Esophagus squamous epithelium (tissue), 5 donors: ENCODE measurements at regions not wholly inside any gene's neighbourhood (a gene's known extent, or its start where the extent isn't known, plus 50 kb on each side); places are given as distances from the start of the nearest gene placed in this dataset.

Source experiments
- DNase-seq: peaks from one replicate; lab custom pipeline; 2025; lab: John Stamatoyannopoulos, UW
- H3K27ac ChIP-seq, 4 donors: fragments of 200-600 bp; sonication (generic); one replicate each; pipeline ENCODE4 v1.5.1; 2016 to 2019; ENCODE audit warnings: mild to moderate bottlenecking in 1 of 4
- H3K27me3 ChIP-seq, 4 donors: fragments of 200-600 bp; sonication (generic); 1 replicate in 3 of 4; 2 replicates in 1 of 4; pipeline versions ENCODE4 v1.5.1 to v1.6.0; 2017 to 2021; ENCODE audit warnings: antibody characterized with exemption in 1 of 4
- H3K36me3 ChIP-seq, 3 donors: fragments of 200-600 bp; sonication (generic); one replicate each; pipeline ENCODE4 v1.5.1; 2016 to 2019
- H3K4me1 ChIP-seq, 3 donors: fragments of 200-600 bp; sonication (generic); one replicate each; pipeline ENCODE4 v1.5.1; 2017 to 2019
- H3K4me3 ChIP-seq, 4 donors: fragments of 200-600 bp; sonication (generic); 1 replicate in 3 of 4; 2 replicates in 1 of 4; pipeline ENCODE4 v1.5.1; 2016 to 2019; ENCODE audit warnings: mild to moderate bottlenecking in 2 of 4, moderate library complexity in 1 of 4
- H3K9me3 ChIP-seq, 3 donors: fragments of 200-600 bp; sonication (generic); one replicate each; pipeline ENCODE4 v1.5.1; 2016 to 2019
- POLR2A ChIP-seq, 4 donors: fragments of 450-650 bp; IDR thresholded peaks; one replicate each; pipeline ENCODE4 v1.6.1; 2017; ENCODE audit warnings: antibody characterized with exemption in 4 of 4, mild to moderate bottlenecking in 4 of 4, moderate library complexity in 3 of 4
- WGBS, 2 donors: methylation state at CpG; one replicate each; pipeline ENCODE4 v1.1.5; 2018; 5-methylcytosine and 5-hydroxymethylcytosine counted together
- intact Hi-C: fragments of 100-400 bp; cut with DNase I; formaldehyde crosslinking; loops from one replicate; pipeline ENCODE4 v1.15.0; 2022
- TF ChIP-seq, protein P1 (sequence below), 6 experiments: fragments of 450-650 bp in 4 of 6; fragments of 200-600 bp in 2 of 6; sonication (generic) in 2 of 6; IDR thresholded peaks; one replicate each; pipeline ENCODE4 v1.5.1; 2016 to 2019; ENCODE audit warnings: antibody characterized with exemption in 6 of 6, mild to moderate bottlenecking in 4 of 6, moderate library complexity in 4 of 6
- donor health status: DM: yes; HTN: yes; CAD: no.

DNA sequence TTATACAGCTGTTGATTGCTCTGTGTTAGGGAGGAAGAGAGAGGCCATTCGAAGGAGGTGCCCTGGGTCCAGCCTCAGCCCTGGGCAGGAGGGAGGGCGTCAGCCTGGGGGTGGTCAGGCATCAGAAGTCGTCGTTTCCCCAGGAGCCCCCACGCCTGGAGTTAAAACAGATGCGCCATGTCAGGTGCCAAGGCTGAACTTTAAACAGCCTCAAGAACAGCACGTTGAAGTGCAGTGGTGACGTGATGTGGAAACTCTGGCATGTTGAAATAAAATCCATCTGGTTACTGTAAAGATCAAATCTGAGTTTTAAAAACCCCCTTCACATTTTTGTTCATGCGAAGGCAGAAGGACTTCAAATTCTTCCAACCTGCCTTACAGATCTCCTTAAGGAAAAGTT, 128.4 kb upstream of the PPP2R2D start:
- WGBS, 2 donors: 60 to 68% methylated on average over 5 of the region's 9 CpGs

DNA sequence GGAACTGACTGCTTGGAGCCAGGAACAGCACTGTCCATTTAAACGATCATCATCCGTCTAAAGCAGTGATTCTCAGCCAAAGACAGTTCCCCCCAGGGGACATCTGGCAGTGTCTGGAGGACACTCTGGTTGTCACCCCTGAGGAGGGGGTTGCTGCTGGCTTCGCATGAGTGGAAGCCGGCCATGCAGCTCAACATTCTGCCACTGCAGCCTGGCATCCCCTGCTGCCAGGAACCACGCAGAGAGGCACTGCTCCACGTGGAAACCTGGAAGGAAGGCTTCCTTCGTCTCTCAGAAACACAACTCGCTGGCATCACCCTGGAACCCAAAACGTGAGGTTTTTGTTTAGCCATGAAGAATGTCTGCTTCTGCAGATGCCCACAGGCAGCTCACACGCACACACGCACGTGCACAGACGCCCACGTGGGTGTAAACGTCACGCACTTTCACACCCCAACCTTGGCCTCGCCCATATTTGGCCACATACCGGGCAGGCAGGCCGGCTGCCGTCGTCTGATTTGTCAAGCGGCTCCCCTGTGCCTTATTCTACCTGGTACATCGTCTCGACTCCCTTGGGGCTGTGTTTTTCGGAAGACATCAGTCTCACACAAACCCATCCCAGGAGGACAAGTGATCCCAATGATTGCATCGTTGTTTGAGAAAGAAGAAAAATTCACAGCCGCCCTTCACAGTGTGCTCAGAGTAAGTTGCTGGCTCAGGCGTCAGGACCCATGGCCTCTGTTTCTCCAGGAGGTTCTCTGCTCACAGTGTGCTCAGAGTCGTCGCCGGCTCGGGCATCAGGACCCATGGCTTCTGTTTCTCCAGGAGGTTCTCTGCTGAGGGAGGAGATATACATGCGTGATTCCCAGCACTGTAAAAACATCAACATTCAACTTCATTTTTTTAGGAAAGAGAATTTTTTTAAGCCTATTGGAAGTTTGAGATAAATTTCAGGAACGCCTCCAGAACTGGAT, 127.2 kb upstream of the PPP2R2D start:
- intact Hi-C loops: no loop called here
- Histone ChIP-seq H3K4me1 (no peaks in the 10 kb centered on the region), H3K9me3 (peaks cover 0 to 33% (median 26%) of the 10 kb centered on the region in 3 donors), H3K27ac (no peak overlapping the region), H3K4me3 (no peak overlapping the region), H3K36me3 (no peaks in the 10 kb centered on the region), H3K27me3 (peaks cover 0 to 14% (median 0%) of the 10 kb centered on the region in 4 donors)
- TF ChIP-seq, protein P1, sequence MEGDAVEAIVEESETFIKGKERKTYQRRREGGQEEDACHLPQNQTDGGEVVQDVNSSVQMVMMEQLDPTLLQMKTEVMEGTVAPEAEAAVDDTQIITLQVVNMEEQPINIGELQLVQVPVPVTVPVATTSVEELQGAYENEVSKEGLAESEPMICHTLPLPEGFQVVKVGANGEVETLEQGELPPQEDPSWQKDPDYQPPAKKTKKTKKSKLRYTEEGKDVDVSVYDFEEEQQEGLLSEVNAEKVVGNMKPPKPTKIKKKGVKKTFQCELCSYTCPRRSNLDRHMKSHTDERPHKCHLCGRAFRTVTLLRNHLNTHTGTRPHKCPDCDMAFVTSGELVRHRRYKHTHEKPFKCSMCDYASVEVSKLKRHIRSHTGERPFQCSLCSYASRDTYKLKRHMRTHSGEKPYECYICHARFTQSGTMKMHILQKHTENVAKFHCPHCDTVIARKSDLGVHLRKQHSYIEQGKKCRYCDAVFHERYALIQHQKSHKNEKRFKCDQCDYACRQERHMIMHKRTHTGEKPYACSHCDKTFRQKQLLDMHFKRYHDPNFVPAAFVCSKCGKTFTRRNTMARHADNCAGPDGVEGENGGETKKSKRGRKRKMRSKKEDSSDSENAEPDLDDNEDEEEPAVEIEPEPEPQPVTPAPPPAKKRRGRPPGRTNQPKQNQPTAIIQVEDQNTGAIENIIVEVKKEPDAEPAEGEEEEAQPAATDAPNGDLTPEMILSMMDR (IDR thresholded peaks at IDR 0.05): no peak
- TF ChIP-seq POLR2A (IDR thresholded peaks at IDR 0.05): no peak
- DNase-seq: no peak
- 66 to 70% methylated on average over 20 to 33 of the region's 34 CpGs for WGBS, 2 donors

More for the DNA sequence above, 128.4 kb upstream of the PPP2R2D start:
- intact Hi-C loops: no loop called here
- Histone ChIP-seq H3K4me1 (no peaks in the 10 kb centered on the region), H3K27me3 (peaks cover 0 to 14% (median 0%) of the 10 kb centered on the region in 4 donors), H3K36me3 (no peaks in the 10 kb centered on the region), H3K27ac (no peak overlapping the region), H3K9me3 (peaks cover 0 to 21% (median 18%) of the 10 kb centered on the region in 3 donors), H3K4me3 (no peak overlapping the region)
- no peak for DNase-seq
- TF ChIP-seq, protein P1 (IDR thresholded peaks at IDR 0.05): no peak
- TF ChIP-seq POLR2A (IDR thresholded peaks at IDR 0.05): no peak

DNA sequence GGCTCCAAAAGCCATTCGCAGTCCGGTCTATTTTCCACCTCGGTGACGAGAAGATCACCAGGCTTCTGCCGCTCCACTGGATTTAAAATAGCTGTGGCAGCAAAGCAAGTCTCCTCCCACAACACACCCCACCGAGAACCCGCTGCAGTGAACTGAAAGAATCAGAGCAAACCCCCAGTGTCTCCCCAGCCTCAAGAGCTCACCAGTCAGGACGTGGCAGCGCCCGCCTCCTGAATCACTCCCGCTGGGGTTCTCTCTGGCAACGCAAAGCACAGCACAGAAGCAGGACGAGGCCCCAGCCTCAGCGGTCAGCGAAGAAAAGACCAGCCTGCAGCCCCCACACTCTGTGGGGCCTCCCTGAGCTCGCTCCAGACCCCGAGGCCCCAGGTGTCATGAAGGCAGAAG, 126.1 kb upstream of the PPP2R2D start:
- TF ChIP-seq, protein P1 (IDR thresholded peaks at IDR 0.05): no peak
- TF ChIP-seq POLR2A (IDR thresholded peaks at IDR 0.05): no peak
- Histone ChIP-seq H3K4me1 (no peaks in the 10 kb centered on the region), H3K4me3 (no peak overlapping the region), H3K9me3 (peaks cover 0 to 39% (median 26%) of the 10 kb centered on the region in 3 donors), H3K36me3 (no peaks in the 10 kb centered on the region), H3K27me3 (peaks cover 0 to 14% (median 0%) of the 10 kb centered on the region in 4 donors), H3K27ac (no peak overlapping the region)
- DNase-seq: no peak
- intact Hi-C loops: no loop called here
- WGBS, 2 donors: 60 to 93% methylated on average over 2 to 3 of the region's 17 CpGs

DNA sequence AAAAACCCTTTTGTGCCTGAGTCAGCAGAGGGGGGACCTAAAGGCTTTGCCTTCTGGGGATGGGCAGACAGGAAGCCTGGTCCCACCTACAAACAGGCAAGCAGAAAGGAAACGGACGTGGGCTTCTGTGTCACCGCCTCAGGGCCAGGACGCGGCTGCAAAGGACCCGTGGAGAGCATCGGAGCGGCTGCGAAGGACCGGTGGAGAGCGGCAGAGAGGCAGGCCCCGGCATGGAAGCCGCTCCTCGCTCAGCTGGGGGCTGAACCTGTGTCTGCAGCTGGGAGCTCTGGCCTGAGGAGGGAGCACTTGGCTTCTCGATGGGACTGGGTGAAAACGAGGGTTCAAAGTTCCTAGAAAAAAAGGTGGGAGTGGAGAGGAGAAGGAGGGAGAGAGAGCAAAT, 125.4 kb upstream of the PPP2R2D start:
- Histone ChIP-seq H3K27me3 (peaks cover 0 to 12% (median 0%) of the 10 kb centered on the region in 4 donors), H3K4me1 (no peaks in the 10 kb centered on the region), H3K9me3 (peaks cover 0 to 39% (median 26%) of the 10 kb centered on the region in 3 donors), H3K27ac (no peak overlapping the region), H3K36me3 (no peaks in the 10 kb centered on the region), H3K4me3 (no peak overlapping the region)
- TF ChIP-seq, protein P1 (IDR thresholded peaks at IDR 0.05): no peak
- TF ChIP-seq POLR2A (IDR thresholded peaks at IDR 0.05): no peak
- 73 to 79% methylated on average over 7 to 15 of the region's 16 CpGs for WGBS, 2 donors
- intact Hi-C loops: no loop called here
- no peak for DNase-seq

DNA sequence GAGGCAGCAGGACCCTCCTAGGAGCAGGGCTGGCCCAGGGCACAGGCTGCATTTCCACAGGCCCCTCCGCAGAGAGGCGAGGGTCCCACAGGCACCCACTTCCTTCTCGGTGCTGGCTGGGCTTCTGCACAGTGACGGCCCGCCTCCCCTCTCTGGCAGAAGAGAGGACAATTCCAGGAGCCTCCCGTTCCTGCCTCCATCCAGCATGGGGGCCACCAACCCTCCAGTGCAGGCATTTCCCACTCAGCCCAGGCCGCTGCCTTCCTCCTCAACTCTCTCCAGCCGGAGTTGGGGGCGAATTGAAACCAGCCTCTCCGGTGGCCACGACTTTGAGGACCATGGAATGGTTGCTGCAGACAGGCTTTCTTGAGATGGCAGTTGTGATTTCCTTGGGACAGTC, 125.0 kb upstream of the PPP2R2D start:
- DNase-seq: no peak
- 71 to 76% methylated on average over 3 to 7 of the region's 11 CpGs for WGBS, 2 donors

More for the DNA sequence above, 125.0 kb upstream of the PPP2R2D start:
- no peaks in the 10 kb centered on the region for H3K4me1 ChIP-seq
- peaks cover 0 to 8% (median 0%) of the 10 kb centered on the region in 4 donors for H3K27me3 ChIP-seq
- no peak for TF ChIP-seq POLR2A (IDR thresholded peaks at IDR 0.05)
- TF ChIP-seq, protein P1 (IDR thresholded peaks at IDR 0.05): no peak
- H3K36me3 ChIP-seq: no peaks in the 10 kb centered on the region
- intact Hi-C loops: no loop called here
- peaks cover 0 to 39% (median 26%) of the 10 kb centered on the region in 3 donors for H3K9me3 ChIP-seq
- H3K4me3 ChIP-seq: no peak overlapping the region
- H3K27ac ChIP-seq: no peak overlapping the region
